Osteocyte (in vitro differentiated cells): ENCODE measurements at regions not wholly inside any gene's neighbourhood (a gene's known extent, or its start where the extent isn't known, plus 50 kb on each side); places are given as distances from the start of the nearest gene placed in this dataset.

Experiments used
- DNase-seq: peaks from one replicate; pipeline ENCODE4 v3.0.0; 2021; ENCODE audit warnings: mixed read lengths; ENCODE audit not compliant: unreplicated experiment; ENCODE audit errors: extremely low spot score
- H3K27ac Mint-ChIP-seq: one replicate; pipeline ENCODE4 v1.8.0; 2021; ENCODE audit warnings: mild to moderate bottlenecking, mixed read lengths; ENCODE audit not compliant: unreplicated experiment
- H3K27me3 Mint-ChIP-seq: one replicate; pipeline ENCODE4 v1.8.0; 2021; ENCODE audit warnings: mixed read lengths; ENCODE audit not compliant: unreplicated experiment
- H3K36me3 Mint-ChIP-seq: one replicate; pipeline ENCODE4 v1.8.0; 2021; ENCODE audit warnings: mixed read lengths; ENCODE audit not compliant: unreplicated experiment
- H3K4me1 Mint-ChIP-seq: one replicate; pipeline ENCODE4 v1.8.0; 2021; ENCODE audit warnings: mixed read lengths; ENCODE audit not compliant: unreplicated experiment
- H3K4me3 Mint-ChIP-seq: one replicate; pipeline ENCODE4 v1.8.0; 2021; ENCODE audit warnings: mild to moderate bottlenecking, moderate library complexity, mixed read lengths; ENCODE audit not compliant: unreplicated experiment
- H3K9me3 Mint-ChIP-seq: one replicate; pipeline ENCODE4 v1.8.0; 2021; ENCODE audit warnings: mixed read lengths; ENCODE audit not compliant: unreplicated experiment
- CTCF ChIP-seq: fragments of 200-600 bp; sonication (generic); IDR thresholded peaks from 2 replicates; pipeline ENCODE4 v1.5.0; 2021; ENCODE audit warnings: antibody characterized with exemption, mild to moderate bottlenecking, moderate library complexity

GRCh38 chr14:45400509-45400908, 147.5 kb upstream of the MIS18BP1 start:
- H3K36me3 Mint-ChIP-seq = no peaks in the 10 kb centered on the region
- peaks cover 2% of the 10 kb centered on the region for H3K27me3 Mint-ChIP-seq
- no peak overlapping the region for H3K4me3 Mint-ChIP-seq

GRCh38 chr14:45381091-45381490, 128.1 kb upstream of the MIS18BP1 start:
- no peaks in the 10 kb centered on the region for H3K4me1 Mint-ChIP-seq
- H3K4me3 Mint-ChIP-seq = no peak overlapping the region
- peaks cover 5% of the 10 kb centered on the region for H3K9me3 Mint-ChIP-seq
- H3K27me3 Mint-ChIP-seq = no peaks in the 10 kb centered on the region
- no peak for TF ChIP-seq CTCF
- H3K27ac Mint-ChIP-seq = no peak overlapping the region
- H3K36me3 Mint-ChIP-seq = no peaks in the 10 kb centered on the region
- DNase-seq = no peak

More at GRCh38 chr14:45400509-45400908, 147.5 kb upstream of the MIS18BP1 start:
- Mint-ChIP-seq H3K4me1 (no peaks in the 10 kb centered on the region), H3K27ac (no peak overlapping the region), H3K9me3 (peaks cover 10% of the 10 kb centered on the region)
- TF ChIP-seq CTCF = no peak
- DNase-seq = no peak

GRCh38 chr14:45377166-45377565, 124.2 kb upstream of the MIS18BP1 start:
- no peaks in the 10 kb centered on the region for H3K4me1 Mint-ChIP-seq
- no peak for TF ChIP-seq CTCF
- H3K27ac Mint-ChIP-seq = no peak overlapping the region
- H3K4me3 Mint-ChIP-seq = no peak overlapping the region
- DNase-seq = no peak
- no peaks in the 10 kb centered on the region for H3K9me3 Mint-ChIP-seq
- no peaks in the 10 kb centered on the region for H3K36me3 Mint-ChIP-seq
- H3K27me3 Mint-ChIP-seq = no peaks in the 10 kb centered on the region

GRCh38 chr14:45373877-45374276, 120.9 kb upstream of the MIS18BP1 start:
- TF ChIP-seq CTCF = no peak
- H3K36me3 Mint-ChIP-seq = no peaks in the 10 kb centered on the region
- no peaks in the 10 kb centered on the region for H3K9me3 Mint-ChIP-seq
- no peak overlapping the region for H3K27ac Mint-ChIP-seq
- H3K4me3 Mint-ChIP-seq = no peak overlapping the region
- DNase-seq = no peak
- H3K4me1 Mint-ChIP-seq = no peaks in the 10 kb centered on the region
- H3K27me3 Mint-ChIP-seq = no peaks in the 10 kb centered on the region

- Mint-ChIP-seq H3K4me3 (no peak overlapping the region), H3K4me1 (no peaks in the 10 kb centered on the region), H3K27me3 (no peaks in the 10 kb centered on the region), H3K36me3 (no peaks in the 10 kb centered on the region), H3K9me3 (no peaks in the 10 kb centered on the region), H3K27ac (no peak overlapping the region)
- TF ChIP-seq CTCF = no peak
- DNase-seq = no peak
Observed at GRCh38 chr14:45364565-45365156, 111.7 kb upstream of the MIS18BP1 start.
